Muscle layer of duodenum (tissue), 2 donors: ENCODE measurements at regions not wholly inside any gene's neighbourhood (a gene's known extent, or its start where the extent isn't known, plus 50 kb on each side); places are given as distances from the start of the nearest gene placed in this dataset.

Experiments
- H3K27ac ChIP-seq: one replicate; pipeline ENCODE4 v1.7.0; 2013; ENCODE audit warnings: mild to moderate bottlenecking, low read length
- H3K27me3 ChIP-seq: one replicate; pipeline ENCODE4 v1.7.0; 2013; ENCODE audit warnings: low read depth, mild to moderate bottlenecking, control low read depth, low read length
- H3K36me3 ChIP-seq, 2 donors: one replicate each; pipeline ENCODE4 v1.7.0; 2013; ENCODE audit warnings: low read length in 2 of 2, control low read depth in 1 of 2, mild to moderate bottlenecking in 1 of 2; ENCODE audit not compliant: insufficient read depth in 2 of 2, control insufficient read depth in 1 of 2
- H3K4me1 ChIP-seq, 2 donors: one replicate each; pipeline ENCODE4 v1.7.0; 2013; ENCODE audit warnings: low read length in 2 of 2, mild to moderate bottlenecking in 2 of 2, control low read depth in 1 of 2, moderate library complexity in 1 of 2; ENCODE audit not compliant: insufficient read depth in 2 of 2, control insufficient read depth in 1 of 2
- H3K4me3 ChIP-seq, 2 donors: one replicate each; pipeline ENCODE4 v1.7.0; 2013; ENCODE audit warnings: low read length in 2 of 2, low read depth in 1 of 2, mild to moderate bottlenecking in 1 of 2
- H3K9me3 ChIP-seq, 2 donors: one replicate each; pipeline ENCODE4 v1.7.0; 2013; ENCODE audit warnings: low read length in 2 of 2, control low read depth in 1 of 2, mild to moderate bottlenecking in 1 of 2; ENCODE audit not compliant: control insufficient read depth in 1 of 2
- donor health status: healthy.

DNA sequence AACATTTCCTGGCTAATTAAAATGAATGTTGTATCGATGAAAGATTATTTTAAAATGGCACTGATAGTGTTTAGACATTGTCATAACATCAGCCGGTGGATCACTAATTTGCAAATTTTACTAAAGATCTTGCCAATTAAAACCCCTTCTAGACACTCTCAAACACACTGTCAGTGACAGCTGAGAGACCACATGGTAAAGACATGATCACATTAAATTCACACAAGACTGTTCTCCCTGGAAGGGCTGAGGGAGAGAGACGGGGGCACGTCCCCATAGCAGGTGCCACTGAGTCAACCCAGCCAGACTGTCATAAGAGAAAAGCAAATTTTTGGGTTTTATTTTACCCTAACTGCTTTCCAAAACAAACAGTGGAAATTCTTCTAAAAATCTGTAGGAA lies 306.0 kb downstream of the TXNL1 start:
- no peak overlapping the region for H3K27ac ChIP-seq
- H3K4me3 ChIP-seq: no peak overlapping the region
- H3K27me3 ChIP-seq: no peaks in the 10 kb centered on the region
- H3K4me1 ChIP-seq: no peaks in the 10 kb centered on the region
- no peaks in the 10 kb centered on the region for H3K9me3 ChIP-seq
- H3K36me3 ChIP-seq: no peaks in the 10 kb centered on the region

DNA sequence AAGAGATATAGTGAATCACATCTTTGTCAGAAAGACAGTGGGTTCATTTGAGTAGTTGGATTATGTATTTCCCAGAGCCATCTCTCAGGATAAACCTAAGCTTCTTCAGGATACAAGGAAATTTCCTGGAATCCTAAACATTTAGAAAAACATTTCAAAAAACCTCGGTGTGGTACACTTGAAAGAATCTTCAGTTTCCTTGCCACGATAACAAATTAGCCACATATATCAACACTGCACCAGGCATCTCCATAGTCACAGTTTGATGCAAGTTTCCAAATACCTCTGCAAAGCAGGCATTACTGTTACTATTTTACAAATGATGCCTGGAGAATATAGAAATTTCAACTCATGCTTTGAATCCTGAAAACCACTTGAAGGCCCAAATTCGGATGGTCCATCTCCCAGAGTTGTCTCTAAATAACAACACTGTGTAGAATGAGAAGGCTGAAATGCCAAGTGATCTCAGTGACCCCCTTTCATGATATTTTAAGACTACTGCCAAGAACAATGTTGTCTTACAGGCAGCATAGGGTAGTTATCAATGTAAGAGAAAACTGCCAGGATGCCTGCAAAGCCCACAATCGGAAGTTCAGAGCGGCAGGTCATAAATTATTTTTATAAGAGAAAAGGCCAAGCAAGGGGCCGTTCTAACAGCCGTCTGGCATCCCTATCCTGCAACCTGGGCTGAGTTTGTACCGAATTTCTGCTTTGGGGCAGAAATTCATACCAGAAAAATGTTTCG lies 307.9 kb downstream of the TXNL1 start:
- no peaks in the 10 kb centered on the region for H3K4me1 ChIP-seq
- H3K27ac ChIP-seq: no peak overlapping the region
- no peaks in the 10 kb centered on the region for H3K27me3 ChIP-seq
- H3K36me3 ChIP-seq: no peaks in the 10 kb centered on the region
- no peaks in the 10 kb centered on the region for H3K9me3 ChIP-seq
- H3K4me3 ChIP-seq: no peak overlapping the region

DNA sequence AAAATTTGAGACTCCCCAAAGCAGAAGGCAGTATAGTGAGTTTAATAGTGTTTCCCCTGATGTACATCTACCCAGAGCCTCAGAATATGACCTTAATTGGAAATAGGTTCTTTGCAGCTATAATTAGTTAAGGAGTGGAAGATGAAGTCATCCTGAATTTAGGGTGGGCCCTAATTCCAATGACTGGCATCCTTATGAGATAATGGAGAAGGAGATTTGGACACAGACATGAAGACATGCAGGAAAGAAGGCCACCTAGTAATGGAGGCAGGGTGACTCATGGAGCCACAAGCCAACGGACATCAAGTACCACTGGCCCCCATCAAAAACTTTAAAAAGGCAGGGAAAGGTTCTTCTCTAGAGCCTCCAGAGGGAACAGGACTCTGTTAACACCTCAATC lies 308.9 kb downstream of the TXNL1 start:
- H3K27ac ChIP-seq: no peak overlapping the region
- no peaks in the 10 kb centered on the region for H3K9me3 ChIP-seq
- no peaks in the 10 kb centered on the region for H3K4me1 ChIP-seq
- H3K27me3 ChIP-seq: no peaks in the 10 kb centered on the region
- H3K36me3 ChIP-seq: no peaks in the 10 kb centered on the region
- H3K4me3 ChIP-seq: no peak overlapping the region

DNA sequence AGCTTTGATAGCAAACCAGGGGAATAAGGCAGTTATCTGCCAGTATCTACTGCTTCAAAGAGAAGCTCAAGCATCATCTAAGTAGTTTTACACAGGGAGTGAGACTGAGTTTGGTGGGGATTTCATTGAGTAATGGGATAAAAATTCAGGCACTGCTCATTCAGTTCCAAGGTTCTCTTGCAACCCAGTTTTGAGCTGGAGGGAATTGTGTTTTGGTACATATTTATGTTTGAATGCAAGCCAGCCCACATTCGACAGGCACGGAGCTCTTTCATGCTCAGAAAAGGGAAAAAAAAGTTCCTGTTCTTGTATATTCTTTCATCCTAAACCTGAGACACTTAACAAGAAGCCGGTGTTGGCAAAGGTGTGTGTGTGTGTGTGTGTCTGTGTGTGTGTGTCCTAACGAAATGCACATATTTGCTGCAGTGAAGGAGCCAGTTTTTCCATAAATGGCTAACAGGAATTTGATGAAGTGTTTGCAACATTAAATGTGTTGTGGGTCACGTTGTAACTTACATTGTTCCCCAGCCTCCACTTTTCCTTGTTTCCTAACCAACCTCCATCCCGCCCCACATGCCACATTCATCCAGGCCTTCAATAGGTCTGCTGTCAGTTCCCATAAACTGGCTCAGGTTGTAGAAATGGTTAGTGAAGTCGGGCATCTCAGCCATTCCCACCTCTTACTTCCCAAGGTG lies 311.1 kb downstream of the TXNL1 start:
- H3K4me1 ChIP-seq: no peaks in the 10 kb centered on the region
- H3K27ac ChIP-seq: no peak overlapping the region
- H3K36me3 ChIP-seq: no peaks in the 10 kb centered on the region
- H3K27me3 ChIP-seq: no peaks in the 10 kb centered on the region
- H3K4me3 ChIP-seq: no peak overlapping the region
- H3K9me3 ChIP-seq: no peaks in the 10 kb centered on the region

DNA sequence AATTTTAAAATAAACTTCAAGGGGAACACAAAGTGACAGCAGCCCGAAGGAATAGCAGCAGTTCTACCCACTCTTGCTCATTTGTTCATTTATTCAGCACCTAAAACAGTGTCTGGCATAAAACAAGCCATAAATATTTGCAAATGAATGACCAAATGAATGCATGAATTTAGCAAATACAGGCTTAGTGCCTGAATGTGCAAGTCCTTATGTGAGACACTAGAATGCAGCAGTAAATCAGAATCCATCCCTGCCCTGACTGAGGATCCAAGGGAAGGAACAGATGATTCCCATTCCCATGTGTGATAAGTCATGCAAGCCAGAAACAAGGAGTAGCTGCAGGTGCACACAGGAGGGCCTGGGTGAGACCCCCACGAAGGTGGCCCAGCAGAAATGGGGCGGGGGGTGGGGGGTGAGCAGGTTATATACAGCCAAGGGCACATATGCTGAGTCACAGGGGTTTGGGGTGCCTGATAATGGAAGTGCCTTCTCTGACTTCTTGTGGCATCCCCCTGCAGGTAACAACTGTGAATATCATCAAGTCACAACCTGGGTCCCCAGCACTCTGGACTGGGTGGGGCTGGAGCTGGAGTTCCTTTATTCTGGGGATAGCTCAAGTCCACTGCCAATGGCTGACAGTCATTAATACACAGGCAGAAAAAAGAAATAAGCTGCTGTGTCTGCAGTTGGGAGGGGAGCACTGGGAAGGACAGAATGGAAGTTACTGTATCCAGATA lies 311.9 kb downstream of the TXNL1 start:
- Histone ChIP-seq H3K36me3 (no peaks in the 10 kb centered on the region), H3K27me3 (no peaks in the 10 kb centered on the region), H3K4me1 (no peaks in the 10 kb centered on the region), H3K4me3 (no peak overlapping the region), H3K27ac (no peak overlapping the region), H3K9me3 (no peaks in the 10 kb centered on the region)

DNA sequence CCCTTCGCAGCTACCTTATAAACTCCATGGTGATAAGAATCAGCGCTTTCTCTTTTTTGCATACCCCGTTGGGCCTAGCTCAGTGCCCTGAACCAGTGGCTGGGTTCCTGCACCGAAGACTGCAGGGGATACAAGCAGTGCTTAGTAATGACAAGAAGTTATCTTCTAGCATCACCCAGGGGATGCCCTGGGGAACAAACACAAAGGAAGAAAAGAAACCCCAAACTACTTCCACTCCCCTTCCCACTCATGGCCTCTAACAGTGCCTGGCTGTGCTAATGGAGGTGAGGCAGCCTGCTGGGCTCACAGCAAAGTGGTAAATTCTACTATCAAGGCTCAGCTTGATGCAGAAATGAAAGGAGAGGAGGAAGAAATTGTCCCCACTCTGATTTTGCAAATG lies 314.7 kb downstream of the TXNL1 start:
- no peak overlapping the region for H3K27ac ChIP-seq
- no peaks in the 10 kb centered on the region for H3K36me3 ChIP-seq
- H3K4me1 ChIP-seq: no peaks in the 10 kb centered on the region
- no peaks in the 10 kb centered on the region for H3K9me3 ChIP-seq
- H3K4me3 ChIP-seq: no peak overlapping the region
- no peaks in the 10 kb centered on the region for H3K27me3 ChIP-seq

DNA sequence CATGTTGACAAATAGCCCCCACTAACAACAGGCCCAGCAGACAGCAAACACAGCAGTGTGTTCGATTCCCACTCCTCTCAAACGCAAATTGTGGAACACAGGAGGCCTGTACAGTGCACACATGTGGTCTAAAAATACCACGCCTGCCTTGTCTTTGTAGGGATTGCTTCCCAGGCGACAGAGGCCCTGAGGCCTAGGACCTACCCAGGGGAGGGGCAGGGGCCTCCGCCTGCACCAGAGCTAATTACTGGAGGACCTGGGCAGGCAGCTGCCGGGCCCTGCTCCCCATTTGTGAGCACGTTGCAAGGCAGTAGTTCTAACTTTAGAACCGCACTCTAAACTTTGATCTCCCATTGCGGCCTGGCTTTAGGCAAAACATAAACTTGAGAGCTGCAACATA lies 316.0 kb downstream of the TXNL1 start:
- Histone ChIP-seq H3K9me3 (no peaks in the 10 kb centered on the region), H3K27ac (no peak overlapping the region), H3K36me3 (no peaks in the 10 kb centered on the region), H3K4me1 (no peaks in the 10 kb centered on the region), H3K27me3 (no peaks in the 10 kb centered on the region), H3K4me3 (no peak overlapping the region)

DNA sequence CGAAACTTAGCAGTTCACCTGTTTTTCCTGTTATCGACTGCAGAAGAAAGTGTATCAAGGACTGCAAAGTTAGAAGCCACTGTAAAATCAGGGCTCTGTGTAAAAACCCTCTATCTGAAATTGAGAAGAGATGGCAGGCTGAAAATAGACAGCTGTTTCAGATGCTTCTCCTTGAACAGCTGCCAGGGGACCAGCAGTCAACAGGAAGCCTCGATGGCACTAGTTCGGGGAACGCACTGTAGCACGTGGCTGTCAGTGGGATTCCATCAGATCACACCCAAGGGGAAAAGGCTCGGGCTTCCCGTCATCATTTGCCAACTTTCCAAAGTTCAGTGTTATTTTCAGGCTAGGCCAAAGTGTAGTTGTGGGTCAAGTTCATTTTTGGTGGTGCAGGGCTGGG lies 316.9 kb downstream of the TXNL1 start:
- H3K9me3 ChIP-seq: no peaks in the 10 kb centered on the region
- H3K36me3 ChIP-seq: no peaks in the 10 kb centered on the region
- H3K4me1 ChIP-seq: no peaks in the 10 kb centered on the region
- no peak overlapping the region for H3K27ac ChIP-seq
- no peaks in the 10 kb centered on the region for H3K27me3 ChIP-seq
- H3K4me3 ChIP-seq: no peak overlapping the region

DNA sequence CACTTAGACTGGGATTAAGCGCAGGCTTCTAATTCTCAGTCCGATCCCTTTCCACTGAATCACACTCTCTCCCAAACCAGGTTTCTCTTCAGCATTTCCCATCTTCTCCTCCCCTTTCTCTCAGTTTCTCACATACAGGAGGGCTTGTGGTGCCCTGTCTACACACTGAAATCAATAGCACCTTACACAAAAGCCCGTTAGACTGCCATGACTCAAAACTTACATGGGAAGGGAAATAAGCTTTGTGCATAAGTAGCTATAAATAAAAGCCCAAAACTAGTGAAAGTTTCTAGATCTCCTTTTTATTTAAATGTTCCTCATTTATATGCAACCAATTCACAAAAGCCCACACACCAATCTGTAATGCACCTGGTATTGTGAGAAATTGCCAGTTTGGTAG lies 318.4 kb downstream of the TXNL1 start:
- Histone ChIP-seq H3K36me3 (no peaks in the 10 kb centered on the region), H3K4me3 (no peak overlapping the region), H3K9me3 (no peaks in the 10 kb centered on the region), H3K27me3 (no peaks in the 10 kb centered on the region), H3K27ac (no peak overlapping the region), H3K4me1 (no peaks in the 10 kb centered on the region)

DNA sequence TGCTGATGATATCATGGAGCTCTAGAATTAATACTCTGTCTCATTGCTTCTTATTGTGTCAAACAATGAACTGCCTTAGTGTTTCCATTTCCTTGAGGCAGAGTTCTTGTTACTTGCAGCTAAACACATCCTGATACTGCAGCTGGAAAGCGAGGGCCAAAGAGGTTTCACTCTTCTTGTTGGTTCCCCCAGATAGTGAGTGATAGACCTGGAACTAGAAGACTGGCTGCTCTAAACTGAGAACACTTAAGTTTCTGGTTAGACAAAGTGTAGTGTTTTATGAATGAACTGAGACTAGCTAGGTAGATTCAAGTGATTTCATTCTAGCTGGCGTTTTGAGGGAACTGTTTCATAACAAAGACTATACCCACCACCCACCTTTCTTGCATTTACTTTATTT lies 321.7 kb downstream of the TXNL1 start:
- Histone ChIP-seq H3K9me3 (no peaks in the 10 kb centered on the region), H3K4me3 (no peak overlapping the region), H3K27ac (no peak overlapping the region), H3K4me1 (no peaks in the 10 kb centered on the region), H3K27me3 (no peaks in the 10 kb centered on the region), H3K36me3 (no peaks in the 10 kb centered on the region)

DNA sequence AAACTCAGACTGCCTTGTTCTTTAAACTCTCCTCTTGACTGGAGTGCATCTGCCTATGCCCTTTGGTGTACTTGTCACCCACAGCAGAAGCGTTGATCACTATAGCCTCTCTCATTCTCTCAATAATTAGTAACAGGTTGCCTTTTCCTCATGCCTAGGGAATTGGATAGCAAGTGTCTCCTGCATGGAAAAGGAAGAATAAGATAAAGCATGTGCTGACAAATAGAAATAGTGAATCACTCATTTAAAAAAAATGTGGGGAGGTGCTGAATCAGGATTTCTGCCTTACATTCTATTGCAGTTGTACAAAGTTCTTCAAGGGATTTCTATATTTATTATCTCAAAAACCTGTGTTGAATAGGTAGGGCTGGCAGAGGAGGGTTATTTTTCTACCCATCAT lies 323.0 kb downstream of the TXNL1 start:
- no peaks in the 10 kb centered on the region for H3K9me3 ChIP-seq
- no peak overlapping the region for H3K27ac ChIP-seq
- H3K27me3 ChIP-seq: no peaks in the 10 kb centered on the region
- no peaks in the 10 kb centered on the region for H3K4me1 ChIP-seq
- no peak overlapping the region for H3K4me3 ChIP-seq
- H3K36me3 ChIP-seq: no peaks in the 10 kb centered on the region
